ENCODE measurements at regions not wholly inside any gene's neighbourhood (a gene's known extent, or its start where the extent isn't known, plus 50 kb on each side); places are given as distances from the start of the nearest gene placed in this dataset.
"Not testable (repeated sequence)": the region's sequence is repeated elsewhere in the genome, so short reads cannot be mapped to it uniquely, and the experiment has no call there.

- no peak for DNase-seq
Measured at GRCh38 chr22:44628835-44629234, 73.2 kb upstream of the PRR5 start.

- DNase-seq, result no peak
Measured at GRCh38 chr22:44628273-44628672, 73.7 kb upstream of the PRR5 start.

GRCh38 chr22:44627521-44628139, 74.4 kb upstream of the PRR5 start:
- DNase-seq, result no peak

- peak; percentile 83 for DNase-seq
Measured at GRCh38 chr22:44625981-44626687, 75.9 kb upstream of the PRR5 start.

- no peak for DNase-seq
Measured at GRCh38 chr22:44625421-44625760, 76.6 kb upstream of the PRR5 start.

- no peak for DNase-seq
Measured at GRCh38 chr22:44624689-44625420, 77.1 kb upstream of the PRR5 start.

- DNase-seq, result no peak
Measured at GRCh38 chr22:44623771-44624510, 78.1 kb upstream of the PRR5 start.

GRCh38 chr22:44622679-44623078, 79.3 kb upstream of the PRR5 start:
- no peak for DNase-seq

- no peak for DNase-seq
Measured at GRCh38 chr22:44622147-44622427, 79.9 kb upstream of the PRR5 start.

GRCh38 chr22:44621401-44622146, 80.4 kb upstream of the PRR5 start:
- DNase-seq, result no peak

GRCh38 chr22:44620841-44621257, 81.2 kb upstream of the PRR5 start:
- DNase-seq, result no peak

GRCh38 chr22:44620129-44620840, 81.7 kb upstream of the PRR5 start:
- peak; percentile 67 for DNase-seq

GRCh38 chr22:44619560-44620128, 82.4 kb upstream of the PRR5 start:
- DNase-seq, result not testable (repeated sequence)

GRCh38 chr22:44618910-44619309, 83.1 kb upstream of the PRR5 start:
- DNase-seq, result not testable (repeated sequence)

GRCh38 chr22:44618400-44618799, 83.6 kb upstream of the PRR5 start:
- no peak for DNase-seq

- no peak for DNase-seq
Measured at GRCh38 chr22:44617828-44618227, 84.2 kb upstream of the PRR5 start.

GRCh38 chr22:44616882-44617655, 84.9 kb upstream of the PRR5 start:
- DNase-seq, result no peak

- no peak for DNase-seq
Measured at GRCh38 chr22:44616461-44616860, 85.5 kb upstream of the PRR5 start.

- DNase-seq, result no peak
Measured at GRCh38 chr22:44615602-44616180, 86.3 kb upstream of the PRR5 start.

- DNase-seq, result no peak
Measured at GRCh38 chr22:44615146-44615545, 86.9 kb upstream of the PRR5 start.

- no peak for DNase-seq
Measured at GRCh38 chr22:44613196-44613595, 88.8 kb upstream of the PRR5 start.

Data from activated CD4-positive, CD25-positive, alpha-beta regulatory T cell treated with anti-CD3 and anti-CD28 coated beads, Interleukin-2, amount 50 U/mL, for 72 hours (primary cell).